Loucy (cell line): ENCODE measurements at regions not wholly inside any gene's neighbourhood (a gene's known extent, or its start where the extent isn't known, plus 50 kb on each side); places are given as distances from the start of the nearest gene placed in this dataset.

Experiments
- H2AFZ ChIP-seq: fragments of 200-600 bp; sonication (generic); 2 replicates; pipeline ENCODE4 v1.6.0; 2016; ENCODE audit warnings: antibody characterized with exemption, mild to moderate bottlenecking, low read length, moderate library complexity
- H3F3A ChIP-seq: fragments of 200-600 bp; 2 replicates; pipeline ENCODE4 v1.6.0; 2016; ENCODE audit warnings: antibody characterized with exemption, low read depth, mild to moderate bottlenecking
- H3K27me3 ChIP-seq: fragments of 200-600 bp; sonication (generic); 2 replicates; pipeline ENCODE4 v1.6.1; 2014; ENCODE audit warnings: low read length, mild to moderate bottlenecking; ENCODE audit not compliant: insufficient read depth, poor library complexity, severe bottlenecking
- H3K36me3 ChIP-seq: fragments of 200-600 bp; sonication (generic); 2 replicates; pipeline ENCODE4 v1.6.1; 2016; ENCODE audit warnings: low read length; ENCODE audit not compliant: insufficient read depth
- H3K4me1 ChIP-seq: fragments of 200-600 bp; sonication (generic); 2 replicates; pipeline ENCODE4 v1.5.1; 2014; ENCODE audit warnings: low read length, mild to moderate bottlenecking; ENCODE audit not compliant: insufficient read depth, poor library complexity, severe bottlenecking
- H3K4me2 ChIP-seq: fragments of 200-600 bp; sonication (generic); 2 replicates; pipeline ENCODE4 v1.6.0; 2014; ENCODE audit warnings: antibody characterized with exemption, low read length, low read depth, mild to moderate bottlenecking; ENCODE audit not compliant: poor library complexity, severe bottlenecking
- H3K4me3 ChIP-seq: fragments of 200-600 bp; sonication (generic); 2 replicates; pipeline ENCODE4 v1.5.1; 2014; ENCODE audit warnings: low read length, mild to moderate bottlenecking, mixed read lengths; ENCODE audit not compliant: poor library complexity, severe bottlenecking
- H3K79me2 ChIP-seq: fragments of 200-600 bp; sonication (generic); 2 replicates; pipeline ENCODE4 v1.6.1; 2014; ENCODE audit warnings: low read length; ENCODE audit not compliant: insufficient read depth
- H3K9ac ChIP-seq: fragments of 200-600 bp; sonication (generic); 2 replicates; pipeline ENCODE4 v1.6.0; 2014; ENCODE audit warnings: mild to moderate bottlenecking, low read depth, low read length, moderate library complexity; ENCODE audit not compliant: poor library complexity, severe bottlenecking
- H3K9me2 ChIP-seq: fragments of 200-600 bp; sonication (generic); replicated peaks from 2 replicates; pipeline ENCODE4 v1.6.1; 2016; ENCODE audit warnings: low read depth, low read length, mixed read lengths
- H3K9me3 ChIP-seq: fragments of 200-600 bp; sonication (generic); 2 replicates; pipeline ENCODE4 v1.6.1; 2014; ENCODE audit warnings: mild to moderate bottlenecking, antibody characterized with exemption, low read length, low read depth; ENCODE audit not compliant: insufficient read depth
- H4K20me1 ChIP-seq: fragments of 200-600 bp; sonication (generic); 2 replicates; pipeline ENCODE4 v1.6.0; 2014; ENCODE audit warnings: antibody characterized with exemption, low read length, mild to moderate bottlenecking; ENCODE audit not compliant: insufficient read depth, poor library complexity, severe bottlenecking
- EZH2phosphoT487 ChIP-seq: fragments of 200-600 bp; IDR thresholded peaks from 2 replicates; pipeline ENCODE4 v1.6.1; 2018; ENCODE audit warnings: antibody characterized with exemption, mild to moderate bottlenecking, moderate library complexity, borderline replicate concordance
- TF ChIP-seq, protein P1 (sequence below): fragments of 200-600 bp; sonication (generic); conservative IDR thresholded peaks from 2 replicates; pipeline ENCODE4 v1.5.1; 2014; ENCODE audit warnings: mild to moderate bottlenecking, antibody characterized with exemption, low read length

DNA sequence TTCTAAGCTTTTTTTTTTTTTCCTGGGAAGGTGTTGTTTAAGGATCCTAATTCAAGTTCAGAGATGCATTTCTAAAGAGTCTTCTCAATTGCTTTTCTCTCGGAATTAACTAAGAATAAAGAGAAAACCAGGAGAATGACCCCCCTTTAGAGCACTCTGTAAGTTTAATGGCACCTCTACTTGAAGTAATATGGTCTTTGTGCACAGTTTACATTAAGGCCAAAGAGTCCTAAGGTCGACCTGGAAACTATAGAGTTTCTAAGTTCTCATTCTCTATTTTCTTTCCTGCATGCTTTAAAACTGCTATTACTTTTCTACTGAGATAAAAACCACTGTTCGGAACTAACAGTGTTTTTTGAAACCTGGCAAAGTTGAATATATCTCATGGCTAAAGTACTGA is 923.1 kb upstream of the CDH10 start:
- Histone ChIP-seq H3K9ac (no peak overlapping the region), H3K79me2 (no peaks in the 10 kb centered on the region), H3K27me3 (no peaks in the 10 kb centered on the region), H3K9me2 (no peaks in the 10 kb centered on the region), H4K20me1 (no peaks in the 10 kb centered on the region), H3K4me1 (no peaks in the 10 kb centered on the region), H3K9me3 (no peaks in the 10 kb centered on the region), H2AFZ (no peak overlapping the region), H3K4me2 (no peak overlapping the region), H3K4me3 (no peak overlapping the region), H3K36me3 (no peaks in the 10 kb centered on the region), H3F3A (no peaks in the 10 kb centered on the region)
- TF ChIP-seq EZH2phosphoT487, result no peak
- TF ChIP-seq, protein P1, sequence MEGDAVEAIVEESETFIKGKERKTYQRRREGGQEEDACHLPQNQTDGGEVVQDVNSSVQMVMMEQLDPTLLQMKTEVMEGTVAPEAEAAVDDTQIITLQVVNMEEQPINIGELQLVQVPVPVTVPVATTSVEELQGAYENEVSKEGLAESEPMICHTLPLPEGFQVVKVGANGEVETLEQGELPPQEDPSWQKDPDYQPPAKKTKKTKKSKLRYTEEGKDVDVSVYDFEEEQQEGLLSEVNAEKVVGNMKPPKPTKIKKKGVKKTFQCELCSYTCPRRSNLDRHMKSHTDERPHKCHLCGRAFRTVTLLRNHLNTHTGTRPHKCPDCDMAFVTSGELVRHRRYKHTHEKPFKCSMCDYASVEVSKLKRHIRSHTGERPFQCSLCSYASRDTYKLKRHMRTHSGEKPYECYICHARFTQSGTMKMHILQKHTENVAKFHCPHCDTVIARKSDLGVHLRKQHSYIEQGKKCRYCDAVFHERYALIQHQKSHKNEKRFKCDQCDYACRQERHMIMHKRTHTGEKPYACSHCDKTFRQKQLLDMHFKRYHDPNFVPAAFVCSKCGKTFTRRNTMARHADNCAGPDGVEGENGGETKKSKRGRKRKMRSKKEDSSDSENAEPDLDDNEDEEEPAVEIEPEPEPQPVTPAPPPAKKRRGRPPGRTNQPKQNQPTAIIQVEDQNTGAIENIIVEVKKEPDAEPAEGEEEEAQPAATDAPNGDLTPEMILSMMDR, result no peak

DNA sequence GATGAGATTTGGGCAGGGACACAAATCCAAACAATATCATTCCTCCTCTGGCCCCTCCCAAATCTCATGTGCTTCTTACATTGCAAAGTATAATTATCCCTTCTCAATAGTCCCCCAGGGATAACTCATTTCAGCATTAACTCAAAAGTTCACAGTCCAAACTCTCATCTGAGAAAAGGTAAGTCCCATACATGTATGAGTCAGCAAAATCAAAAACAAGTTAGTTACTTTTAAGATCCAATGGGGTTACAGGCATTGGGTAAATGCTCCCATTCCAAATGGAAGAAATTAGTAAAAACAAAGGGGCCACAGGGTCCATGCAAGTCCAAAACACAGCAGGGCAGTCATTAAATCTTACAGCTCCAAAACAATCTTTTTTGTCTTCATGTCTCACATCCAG is 917.9 kb upstream of the CDH10 start:
- no peaks in the 10 kb centered on the region for H3K9me3 ChIP-seq
- H3K9ac ChIP-seq, result no peak overlapping the region

DNA sequence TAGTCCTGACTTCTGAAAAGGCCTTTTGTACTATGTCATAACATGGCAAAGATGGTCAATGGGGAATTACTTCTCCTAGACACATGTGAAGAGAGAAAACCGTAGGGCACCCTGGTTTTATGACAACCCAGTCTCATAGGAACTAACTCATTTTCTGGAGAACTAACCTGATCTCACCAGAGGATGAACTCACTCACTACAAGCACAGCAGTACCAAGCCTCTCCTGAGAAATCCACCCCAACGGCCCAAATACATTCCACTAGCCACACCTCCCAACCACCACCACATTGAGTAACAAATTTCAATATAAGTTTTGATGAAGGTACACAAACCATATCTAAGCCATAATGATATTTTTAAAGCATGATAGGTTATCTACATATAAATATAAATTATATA is 909.3 kb upstream of the CDH10 start:
- H4K20me1 ChIP-seq, result no peaks in the 10 kb centered on the region
- H3K9me3 ChIP-seq, result no peaks in the 10 kb centered on the region
- H3K79me2 ChIP-seq, result no peaks in the 10 kb centered on the region
- no peak overlapping the region for H2AFZ ChIP-seq
- no peaks in the 10 kb centered on the region for H3K4me1 ChIP-seq
- H3K9me2 ChIP-seq, result no peaks in the 10 kb centered on the region
- no peaks in the 10 kb centered on the region for H3K36me3 ChIP-seq
- no peak overlapping the region for H3K9ac ChIP-seq
- no peak overlapping the region for H3K4me2 ChIP-seq
- H3K4me3 ChIP-seq, result no peak overlapping the region
- no peaks in the 10 kb centered on the region for H3F3A ChIP-seq
- no peaks in the 10 kb centered on the region for H3K27me3 ChIP-seq
- no peak for TF ChIP-seq EZH2phosphoT487
- TF ChIP-seq, protein P1, result no peak

More for the DNA sequence above, 917.9 kb upstream of the CDH10 start:
- Histone ChIP-seq H3K36me3 (no peaks in the 10 kb centered on the region), H3K4me3 (no peak overlapping the region), H3K4me1 (no peaks in the 10 kb centered on the region), H4K20me1 (no peaks in the 10 kb centered on the region), H3F3A (no peaks in the 10 kb centered on the region), H3K27me3 (no peaks in the 10 kb centered on the region), H3K79me2 (no peaks in the 10 kb centered on the region), H3K4me2 (no peak overlapping the region), H3K9me2 (no peaks in the 10 kb centered on the region), H2AFZ (no peak overlapping the region)
- no peak for TF ChIP-seq EZH2phosphoT487
- TF ChIP-seq, protein P1, result no peak
